Effector CD4-positive, alpha-beta T cell (primary cell): ENCODE measurements at regions not wholly inside any gene's neighbourhood (a gene's known extent, or its start where the extent isn't known, plus 50 kb on each side); places are given as distances from the start of the nearest gene placed in this dataset.
"Not testable (repeated sequence)": the region's sequence is repeated elsewhere in the genome, so short reads cannot be mapped to it uniquely, and the experiment has no call there.

ENCODE experiments used
- DNase-seq: peaks from one replicate; pipeline ENCODE4 v3.0.0-alpha.2; 2020

DNA sequence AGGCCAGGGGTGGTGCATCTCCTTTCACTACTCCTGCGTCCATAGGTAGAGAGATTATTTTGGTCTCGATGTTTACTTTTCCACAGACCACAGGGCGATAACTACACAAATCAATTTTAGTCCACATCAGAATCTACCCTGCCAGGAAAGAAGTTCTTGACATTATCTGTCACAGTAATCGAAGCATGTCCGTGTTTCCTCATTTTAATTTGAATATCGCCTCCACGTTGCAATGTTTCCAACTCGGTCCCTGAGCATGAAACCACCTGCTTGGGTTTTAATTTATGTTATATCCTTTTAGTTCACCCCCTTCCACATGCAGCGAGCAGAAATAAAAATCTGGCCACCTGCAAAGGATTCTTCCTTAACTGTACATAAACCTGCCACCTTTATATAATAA is 100.1 kb upstream of the ATXN3L start:
- DNase-seq = no peak

DNA sequence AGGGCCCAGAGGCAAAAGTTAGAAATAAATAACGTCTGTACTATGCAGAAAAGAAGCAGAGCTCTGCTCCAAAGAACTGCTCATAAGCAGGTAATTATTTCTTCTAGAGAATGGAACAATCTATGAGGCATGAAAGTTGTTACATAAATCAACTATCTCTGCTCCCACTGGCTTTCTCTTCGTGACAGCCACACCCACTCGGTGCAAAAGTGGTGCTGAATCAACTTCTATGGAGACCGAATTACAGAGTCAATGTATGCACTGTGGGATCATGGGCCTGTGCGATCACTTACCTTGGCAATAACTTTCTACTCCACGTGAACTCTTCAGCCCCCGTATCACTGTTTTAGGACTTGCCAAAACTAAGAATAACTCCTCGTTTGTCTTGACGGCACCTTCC is 99.4 kb upstream of the ATXN3L start:
- no peak for DNase-seq

DNA sequence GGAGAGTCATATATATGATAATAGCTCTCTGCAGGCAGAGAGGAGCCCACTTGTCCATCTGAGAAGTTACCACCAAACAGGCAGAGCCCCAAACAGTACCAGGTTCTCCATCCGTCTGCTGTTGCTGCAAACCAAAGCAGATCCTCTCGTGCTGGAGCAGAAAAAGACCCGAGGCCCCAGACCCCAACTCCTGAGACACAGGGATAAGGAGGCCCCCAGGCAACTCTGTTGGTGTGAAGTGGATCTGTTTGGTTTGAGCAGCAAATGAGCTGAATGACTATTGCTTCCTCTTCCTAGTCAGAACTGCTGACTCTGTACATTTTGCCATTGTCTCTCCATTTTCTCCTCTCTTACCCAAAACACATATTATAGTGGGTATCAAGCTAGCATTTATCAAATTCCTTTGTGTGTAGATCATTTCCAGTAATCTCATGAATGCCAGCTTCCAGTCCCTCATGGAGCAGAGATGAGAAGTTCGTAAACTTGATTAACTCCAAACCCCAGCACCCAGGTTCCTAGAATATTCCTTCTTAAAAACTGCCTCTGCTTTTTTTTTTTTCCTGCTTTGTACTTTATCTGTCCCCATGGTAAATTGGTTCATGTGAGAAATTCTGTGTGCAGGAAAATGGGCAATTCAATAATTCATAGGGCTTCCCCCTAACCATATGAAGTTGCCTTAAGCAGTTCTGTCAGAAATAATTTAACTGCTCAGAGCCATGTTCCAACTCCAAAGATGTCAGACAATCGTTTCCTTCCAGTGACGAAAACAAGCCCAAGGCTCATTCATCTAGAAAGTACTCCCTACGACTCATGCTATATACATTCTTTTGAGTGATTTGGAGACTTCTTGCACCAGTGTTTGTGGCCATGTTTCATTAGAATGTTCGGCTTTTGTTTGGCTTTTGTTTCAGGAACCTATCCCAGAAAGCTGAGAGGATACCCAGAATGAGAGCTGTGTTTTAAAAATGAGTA is 98.6 kb upstream of the ATXN3L start:
- no peak for DNase-seq

DNA sequence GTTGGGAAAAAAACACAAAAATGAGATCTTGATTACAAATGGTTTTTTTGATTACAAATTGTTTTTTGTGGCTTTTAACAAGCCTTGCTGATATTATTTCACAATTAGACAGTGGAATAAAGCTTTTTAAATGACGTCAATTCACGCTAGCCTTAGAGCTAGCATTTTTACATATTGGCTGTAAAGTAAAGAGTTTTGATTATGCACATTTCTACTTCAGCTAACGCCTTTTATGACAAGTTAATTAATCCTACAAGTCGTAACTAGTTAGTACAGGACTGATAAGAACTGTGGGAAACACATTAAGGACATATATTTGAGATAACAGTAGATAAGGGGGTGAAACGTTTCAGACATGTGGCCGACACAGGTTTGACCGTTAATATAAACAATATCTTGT is 95.7 kb upstream of the ATXN3L start:
- DNase-seq = no peak

DNA sequence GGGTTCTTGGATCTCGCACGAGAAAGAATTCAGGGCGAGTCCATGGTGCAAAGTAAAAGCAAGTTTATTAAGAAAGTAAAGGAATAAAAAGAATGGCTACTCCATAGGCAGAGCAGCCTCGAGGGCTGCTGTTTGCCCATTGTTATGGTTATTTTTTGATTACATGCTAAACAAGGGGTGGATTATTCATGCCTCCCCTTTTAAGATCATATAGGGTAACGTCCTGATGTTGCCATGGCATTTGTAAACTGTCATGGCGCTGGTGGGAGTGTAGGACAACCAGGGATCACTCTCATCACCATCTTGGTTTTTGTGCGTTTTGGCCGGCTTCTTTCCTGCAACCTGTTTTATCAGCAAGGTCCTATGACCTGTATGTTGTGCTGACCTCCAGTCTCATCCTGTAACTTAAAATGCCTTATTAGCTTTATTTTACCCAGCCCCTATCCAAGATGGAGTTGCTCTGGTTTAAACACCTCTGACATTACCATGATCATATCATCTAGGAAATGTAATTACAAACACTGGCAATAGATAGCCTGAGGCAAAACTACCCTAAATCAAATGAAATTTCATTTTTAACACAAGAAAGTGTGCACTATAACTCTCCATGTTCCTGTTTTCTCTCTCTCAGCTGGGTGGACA is 94.3 kb upstream of the ATXN3L start:
- no peak for DNase-seq

DNA sequence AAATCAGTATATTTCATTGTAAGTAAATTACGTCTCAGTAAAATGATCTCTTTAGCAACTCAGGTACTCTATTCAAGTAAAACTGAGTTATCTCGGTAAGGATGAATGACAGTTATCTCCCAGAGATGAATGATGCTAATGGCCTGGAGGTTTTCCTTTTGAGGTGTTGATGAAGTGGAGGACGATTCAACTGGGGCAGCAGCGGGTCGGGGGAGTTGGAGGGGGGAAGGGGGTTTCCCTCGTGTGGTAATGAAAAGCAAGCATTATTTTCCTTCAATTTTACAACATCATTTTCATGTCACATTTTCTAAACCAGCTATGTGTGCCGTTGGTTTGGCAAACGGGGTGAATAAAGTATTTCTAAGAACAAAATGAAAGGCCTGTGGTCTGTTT is 92.4 kb upstream of the ATXN3L start:
- no peak for DNase-seq

DNA sequence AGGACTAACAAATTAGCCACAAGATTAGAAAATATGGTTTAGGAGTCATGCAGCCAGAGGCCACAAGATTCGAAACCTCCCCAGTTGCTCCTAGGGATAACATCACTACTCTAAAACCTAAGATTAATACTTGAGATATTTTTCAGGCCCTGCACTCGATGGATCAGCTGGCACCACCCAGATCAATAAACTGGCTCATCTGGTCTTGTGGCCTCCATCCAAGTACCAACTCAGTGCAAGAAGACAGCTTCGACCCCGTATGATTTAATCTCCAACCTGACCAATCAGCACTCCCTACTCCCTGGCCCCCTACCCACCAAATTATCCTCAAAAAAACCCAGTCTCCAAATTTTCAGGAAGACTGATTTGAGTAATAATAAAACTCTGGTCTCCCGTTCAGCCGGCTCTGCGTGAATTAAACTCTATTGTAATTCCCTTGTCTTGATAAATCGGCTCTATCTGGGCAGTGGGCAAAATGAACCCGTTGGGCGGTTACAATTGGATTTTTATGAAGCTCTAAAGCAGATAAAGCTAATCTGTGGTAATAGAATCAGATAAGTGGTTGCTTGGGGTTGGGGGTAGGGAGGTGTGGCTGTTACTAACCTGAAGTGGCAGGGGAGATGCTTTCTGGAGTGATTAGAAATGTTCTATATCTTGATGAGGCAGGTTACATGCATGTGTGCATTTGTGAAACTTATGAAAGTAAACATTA is 91.8 kb upstream of the ATXN3L start:
- DNase-seq = no peak

DNA sequence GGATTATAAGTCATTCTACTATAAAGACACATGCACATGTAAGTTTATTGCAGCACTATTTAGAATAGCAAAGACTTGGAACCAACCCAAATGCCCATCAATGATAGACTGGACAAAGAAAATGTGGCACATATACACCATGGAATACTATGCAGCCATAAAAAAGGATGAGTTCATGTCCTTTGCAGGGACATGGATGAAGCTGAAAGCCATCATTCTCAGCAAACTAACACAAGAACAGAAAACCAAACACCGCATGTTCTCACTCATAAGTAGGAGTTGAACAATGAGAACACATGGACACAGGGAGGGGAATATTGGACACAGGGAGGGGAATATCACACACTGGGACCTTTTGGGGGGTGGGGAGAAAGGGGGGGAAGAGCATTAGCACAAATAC is 88.7 kb upstream of the ATXN3L start:
- DNase-seq = not testable (repeated sequence)

DNA sequence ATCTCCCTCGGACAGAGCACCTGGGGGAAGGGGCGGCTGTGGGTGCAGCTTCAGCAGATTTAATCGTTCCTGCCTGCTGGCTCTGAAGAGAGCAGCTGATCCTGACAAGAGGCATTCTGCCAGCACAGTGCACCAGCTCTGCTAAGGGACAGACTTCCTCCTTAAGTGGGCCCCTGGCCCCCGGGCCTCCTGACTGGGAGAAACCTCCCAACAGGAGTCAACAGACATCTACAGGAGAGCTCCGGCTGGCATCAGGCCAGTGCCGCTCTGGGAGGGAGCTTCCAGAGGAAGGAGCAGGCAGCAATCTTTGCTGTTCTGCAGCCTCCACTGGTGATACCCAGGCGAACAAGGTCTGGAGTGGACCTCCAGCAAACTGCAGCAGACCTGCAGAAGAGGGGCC is 84.9 kb upstream of the ATXN3L start:
- not testable (repeated sequence) for DNase-seq

DNA sequence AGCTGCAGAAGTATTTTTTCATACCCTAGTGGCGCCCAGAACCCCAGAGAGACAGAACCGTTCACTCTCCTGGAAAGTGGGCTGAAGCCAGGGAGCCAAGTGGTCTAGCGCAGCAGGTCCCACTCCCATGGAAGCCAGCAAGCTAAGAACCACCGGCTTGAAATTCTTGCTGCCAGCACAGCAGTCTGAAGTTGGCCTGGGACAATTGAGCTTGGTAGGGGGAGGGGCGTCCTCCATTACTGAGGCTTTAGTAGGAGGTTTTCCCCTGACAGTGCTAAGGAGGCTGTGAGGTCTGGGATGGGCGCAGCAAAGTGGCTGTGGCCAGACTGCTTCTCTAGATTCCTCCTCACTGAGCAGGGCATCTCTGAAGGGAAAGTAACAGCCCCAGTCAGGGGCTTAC is 84.5 kb upstream of the ATXN3L start:
- no peak for DNase-seq

DNA sequence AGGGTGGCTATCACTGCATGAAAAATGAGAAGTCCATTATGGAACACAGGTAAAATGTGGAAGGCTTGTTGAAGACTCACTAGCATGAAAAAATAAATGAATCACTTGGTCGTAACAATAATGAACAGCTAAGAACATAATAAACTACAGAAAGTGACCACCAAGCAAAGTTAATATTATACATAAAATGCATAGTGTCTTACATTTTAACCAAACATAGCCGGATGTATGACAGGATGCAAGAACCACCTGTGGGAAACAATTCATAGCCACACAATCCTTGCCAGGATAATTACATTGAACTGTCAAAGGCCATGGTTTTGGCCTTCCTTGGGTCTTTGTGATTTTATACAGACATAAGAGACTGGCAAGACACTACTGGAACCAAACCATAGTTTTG is 81.9 kb upstream of the ATXN3L start:
- no peak for DNase-seq

DNA sequence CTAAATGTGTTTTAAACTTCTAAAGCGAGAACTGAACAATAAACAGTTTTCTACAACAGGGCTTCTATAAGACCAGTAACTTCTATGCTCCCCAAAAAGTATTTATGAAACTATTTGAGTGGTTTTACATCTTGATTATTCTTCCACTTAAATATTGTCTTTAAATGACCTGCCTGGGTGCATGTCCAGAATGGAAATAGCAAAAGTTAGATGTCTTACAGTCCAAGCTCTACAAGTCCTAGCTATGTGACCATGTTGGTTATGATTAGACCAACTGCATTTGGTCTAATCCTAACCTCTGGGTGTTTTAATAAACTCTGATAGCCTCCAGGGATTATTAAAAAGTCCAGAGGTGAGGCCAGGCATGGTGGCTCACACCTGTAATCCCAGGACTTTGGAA is 79.0 kb upstream of the ATXN3L start:
- no peak for DNase-seq

DNA sequence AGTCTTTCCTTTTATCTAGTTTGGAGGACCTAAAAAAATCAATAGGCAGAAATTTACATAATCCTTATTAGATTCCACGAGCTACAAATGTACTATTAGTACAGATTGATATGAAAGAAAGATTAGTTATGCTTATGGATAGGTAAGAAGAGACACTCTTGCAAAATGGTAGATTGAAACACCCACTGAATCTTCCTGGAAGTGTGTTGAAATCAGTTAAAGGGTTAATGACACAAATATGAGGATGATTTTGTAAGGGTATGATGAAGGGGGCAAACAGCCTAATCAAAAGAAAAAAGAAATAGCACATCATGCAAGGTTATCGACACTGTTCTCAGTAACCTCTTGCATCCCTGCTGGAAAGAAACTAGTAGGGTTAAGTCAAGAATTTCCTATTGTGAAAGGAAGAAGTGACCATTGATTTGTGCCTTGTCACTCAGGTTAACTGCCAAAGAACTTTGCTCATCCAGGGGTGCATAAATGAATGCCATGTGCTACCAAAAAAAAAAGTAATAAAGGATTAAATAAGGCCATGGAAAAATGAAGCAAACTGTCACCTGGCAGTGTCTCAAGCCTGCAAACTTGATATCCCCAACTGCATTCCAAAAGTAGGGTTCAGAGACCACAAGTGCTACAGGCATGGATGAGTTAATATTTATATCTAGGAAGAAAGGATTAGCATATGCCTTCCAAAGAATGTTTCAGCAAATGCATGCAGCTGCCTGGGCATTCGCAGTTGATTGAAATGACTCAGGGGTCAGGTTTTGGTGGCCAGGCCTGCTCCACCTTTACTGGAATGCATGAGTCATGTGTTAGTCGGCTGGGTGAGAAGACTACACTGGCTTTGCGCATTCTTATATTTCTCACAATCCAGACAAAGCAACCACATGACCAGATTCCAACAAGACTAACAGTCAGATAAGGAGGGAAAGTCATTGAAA is 78.3 kb upstream of the ATXN3L start:
- no peak for DNase-seq

DNA sequence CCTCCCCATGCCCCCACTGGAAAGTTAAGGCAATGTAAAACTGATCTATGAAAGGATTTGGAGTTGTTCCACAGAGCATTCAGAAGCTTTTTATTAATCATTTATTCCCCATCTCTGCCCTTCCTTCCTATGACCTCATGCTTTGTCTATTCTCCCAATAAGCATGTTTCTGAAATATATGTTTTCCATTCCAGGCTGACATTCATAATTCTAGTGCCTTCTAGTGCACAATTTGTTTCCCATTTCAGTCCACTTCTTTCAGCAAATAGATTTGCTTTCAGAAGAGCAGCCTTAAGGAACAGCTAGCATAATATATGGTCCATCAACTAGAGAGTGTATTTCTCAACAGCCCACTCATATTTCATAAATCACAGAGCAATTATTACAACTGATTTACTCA is 77.1 kb upstream of the ATXN3L start:
- DNase-seq = no peak

DNA sequence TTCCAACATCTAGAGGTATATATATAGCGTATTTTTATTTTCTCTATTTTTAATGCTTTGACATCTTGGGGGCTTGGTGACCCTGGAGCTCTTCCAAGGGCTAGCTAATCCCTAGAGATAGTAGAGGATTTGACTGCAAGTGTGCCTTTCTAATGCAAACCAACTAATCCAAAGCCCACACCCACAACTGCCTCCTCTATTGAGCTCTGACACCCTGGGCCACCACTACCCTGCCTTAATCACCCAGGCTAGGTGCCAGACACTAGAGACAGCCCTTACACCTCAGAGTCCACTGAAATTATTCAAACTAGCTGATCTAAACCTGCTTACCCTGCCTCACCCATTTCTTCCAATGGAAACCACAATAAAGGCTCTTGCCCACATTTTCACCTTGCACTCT is 69.6 kb upstream of the ATXN3L start:
- DNase-seq = no peak

DNA sequence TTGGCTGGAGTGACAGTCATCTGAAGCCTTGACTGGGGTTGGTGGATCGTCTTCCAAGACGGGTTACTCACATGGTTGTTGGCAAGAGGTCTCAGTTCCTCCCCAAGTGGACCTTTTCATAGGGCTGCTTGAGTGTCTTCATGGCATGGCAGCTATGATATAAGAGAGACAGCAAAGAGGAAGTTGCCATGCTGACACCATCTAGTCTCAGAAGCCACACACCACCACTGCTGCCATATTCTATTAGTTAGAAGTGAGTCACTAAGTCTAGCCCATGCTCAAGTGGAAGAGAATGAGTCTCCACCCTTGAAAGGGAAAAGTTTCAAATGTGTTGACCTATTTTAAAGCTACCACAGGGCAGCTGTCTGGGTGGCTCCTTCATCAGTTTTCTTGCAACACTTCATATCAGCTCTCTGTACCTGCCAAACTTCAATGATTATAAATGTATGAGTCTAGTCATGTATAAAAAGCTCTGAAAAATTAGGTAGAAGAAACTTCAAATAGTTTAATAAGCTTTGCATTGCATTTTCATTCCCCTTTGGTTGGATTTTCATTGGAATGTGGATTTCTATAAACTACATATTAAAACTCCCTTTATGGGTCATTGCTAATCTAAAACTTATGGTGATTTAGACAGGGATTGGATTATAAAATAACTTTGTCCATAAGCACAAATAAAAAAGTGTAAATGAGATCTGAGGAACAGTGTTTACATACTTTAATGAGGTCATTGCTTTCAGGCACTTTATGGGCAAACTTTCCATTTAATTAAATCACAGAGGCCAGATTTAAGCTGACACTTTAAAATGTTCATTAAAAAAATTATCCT is 68.0 kb upstream of the ATXN3L start:
- no peak for DNase-seq

DNA sequence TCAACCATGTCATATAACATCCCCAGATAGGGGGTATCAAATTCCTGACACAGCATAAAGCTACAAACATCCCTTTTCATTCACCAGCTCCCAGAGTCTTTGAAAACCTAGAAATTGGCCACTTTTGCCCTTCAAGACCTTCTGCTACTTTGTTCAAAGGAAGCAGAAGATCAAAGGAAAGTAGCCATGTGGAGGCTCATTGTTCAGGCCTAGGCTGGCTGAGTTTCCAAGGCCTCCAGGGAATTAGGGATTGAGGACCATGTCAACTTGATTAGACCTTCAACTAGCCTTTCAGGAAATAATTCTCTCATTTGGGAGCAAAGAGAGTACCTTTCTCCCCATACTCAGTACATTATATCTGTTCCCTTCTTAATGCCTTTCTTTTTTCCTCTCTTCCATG is 66.8 kb upstream of the ATXN3L start:
- DNase-seq = no peak

DNA sequence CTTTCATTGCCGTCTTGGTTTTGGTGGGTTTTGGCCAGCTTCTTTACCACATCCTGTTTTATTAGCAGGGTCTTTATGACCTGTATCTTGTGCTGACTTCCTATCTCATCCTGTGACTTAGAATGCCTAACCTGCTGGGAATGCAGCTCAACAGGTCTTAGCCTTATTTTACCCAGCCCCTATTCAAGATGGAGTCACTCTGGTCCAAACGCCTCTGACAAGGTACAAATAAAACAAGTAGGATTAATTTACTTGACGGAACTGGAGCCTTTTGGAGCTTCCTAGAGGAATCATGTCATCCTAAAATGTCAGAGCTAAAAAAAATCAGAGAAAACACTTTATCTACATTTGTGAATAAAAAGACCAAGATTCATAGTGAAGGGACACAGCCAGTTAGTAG is 66.2 kb upstream of the ATXN3L start:
- DNase-seq = no peak

DNA sequence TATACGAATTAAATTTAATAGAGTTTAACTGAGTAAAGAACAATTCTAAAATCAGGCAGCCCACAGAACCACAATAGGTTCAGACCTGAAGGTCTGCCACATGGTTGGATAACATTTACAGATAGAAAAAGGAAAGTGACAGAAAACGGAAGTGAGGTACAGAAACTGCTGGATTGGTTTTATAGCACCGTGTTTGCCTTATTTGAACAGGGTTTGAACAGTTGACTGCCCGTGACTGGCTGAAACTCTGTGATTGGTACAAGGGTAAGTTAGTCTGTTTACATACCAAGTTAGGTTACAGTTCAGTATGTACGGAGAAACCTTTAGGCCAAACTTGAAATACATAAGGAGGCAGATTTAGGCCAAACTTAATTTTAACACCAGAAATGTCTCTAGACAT is 64.1 kb upstream of the ATXN3L start:
- DNase-seq = no peak

DNA sequence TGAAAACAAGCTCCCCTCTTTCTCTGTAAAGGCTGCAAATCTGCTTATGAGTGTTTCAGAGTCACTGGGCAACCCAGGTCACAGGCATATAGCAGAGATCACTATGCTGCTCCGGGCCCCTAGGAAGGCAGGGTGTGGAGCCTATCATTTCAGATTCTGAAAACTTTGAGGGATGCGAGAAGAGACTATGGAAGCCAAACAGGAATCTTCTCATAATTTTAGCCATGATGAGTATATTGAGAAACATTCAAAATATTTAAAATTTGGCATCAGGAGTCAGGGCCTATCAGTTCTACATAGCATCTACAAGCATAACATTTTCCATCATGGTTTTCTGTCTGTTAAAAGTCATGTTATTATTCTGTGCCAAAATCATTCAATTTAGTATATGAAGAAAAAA is 61.7 kb upstream of the ATXN3L start:
- DNase-seq = no peak

DNA sequence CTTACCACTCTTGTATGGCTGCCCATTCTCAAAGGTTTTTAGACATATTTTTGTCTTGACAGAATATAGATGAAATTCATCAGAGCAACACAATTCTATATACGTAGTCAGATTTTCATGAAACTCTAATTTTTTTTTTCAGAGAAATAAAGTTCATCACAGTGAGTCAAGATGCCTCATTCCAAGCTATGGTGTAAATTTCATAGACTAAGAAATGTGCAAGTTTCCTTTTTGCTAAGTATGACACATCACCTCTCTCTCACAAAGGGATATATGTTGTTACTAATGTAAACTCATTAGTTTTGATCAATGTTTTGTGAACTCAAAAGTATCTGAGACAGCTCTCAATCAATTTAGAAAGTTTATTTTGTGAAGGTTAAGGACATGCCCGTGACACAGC is 60.4 kb upstream of the ATXN3L start:
- no peak for DNase-seq
